ENCODE measurements at regions not wholly inside any gene's neighbourhood (a gene's known extent, or its start where the extent isn't known, plus 50 kb on each side); places are given as distances from the start of the nearest gene placed in this dataset.

DNA sequence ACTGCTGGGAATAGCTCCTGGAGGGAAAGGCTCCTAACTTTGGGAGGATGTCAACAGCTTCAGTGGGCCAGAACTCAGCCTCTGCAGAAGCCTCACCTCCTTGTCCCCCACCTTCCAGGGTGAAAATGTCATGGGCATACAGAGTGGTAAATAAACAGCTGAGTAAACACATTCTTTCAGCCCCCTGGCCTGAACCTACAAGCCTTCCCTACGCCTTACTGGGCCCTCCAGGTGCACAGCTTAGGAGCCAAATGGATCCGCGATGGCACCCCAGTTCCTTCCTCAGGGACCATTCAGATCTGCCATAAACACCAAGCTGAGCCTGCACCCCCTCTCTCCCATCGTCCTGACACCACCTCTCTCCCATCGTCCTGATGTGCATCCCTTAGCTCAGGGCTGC is 126.2 kb upstream of the IGF1R start:
- Histone ChIP-seq H3K79me2 (ENCODE audit: control insufficient read depth, insufficient read depth, low read length) (no peaks in the 10 kb centered on the region), H3K36me3 (ENCODE audit: control insufficient read depth, insufficient read depth, low read length) (no peaks in the 10 kb centered on the region), H4K20me1 (replicated peaks; ENCODE audit: control insufficient read depth, insufficient read depth, low read length) (no peaks in the 10 kb centered on the region), H2AFZ (ENCODE audit: low read depth, low read length) (no peak overlapping the region), H3K4me3 (no peak overlapping the region), H3K27me3 (ENCODE audit: control insufficient read depth in 2 of 2, insufficient read depth in 2 of 2, low read length in 2 of 2) (peaks cover 6% of the 10 kb centered on the region in 2 experiments; a peak in 3 of 5 replicates), H3K27ac (ENCODE audit: extremely low read depth, low read depth, low read length) (no peak overlapping the region), H3K4me2 (ENCODE audit: insufficient read depth, low read length) (no peak overlapping the region), H3K9me3 (replicated peaks; ENCODE audit: control insufficient read depth, insufficient read depth, low read depth, low read length) (no peaks in the 10 kb centered on the region), H3K4me1 (replicated peaks in 1 of 2; ENCODE audit: control insufficient read depth in 2 of 2, insufficient read depth in 2 of 2, low read length in 2 of 2) (no peaks in the 10 kb centered on the region), H3K9me1 (ENCODE audit: control insufficient read depth, insufficient read depth, low read length) (no peaks in the 10 kb centered on the region), H3K9ac (ENCODE audit: insufficient read depth in 1 of 2, low read depth in 2 of 2, low read length in 2 of 2) (no peak overlapping the region)
- TF ChIP-seq ZNF639 (CRISPR knock-in tag; conservative IDR thresholded peaks at IDR 0.05 in 1 of 2, IDR thresholded peaks at IDR 0.05 in 1 of 2), result no peak
- TF ChIP-seq ZNF316 (IDR thresholded peaks at IDR 0.05), result 0 out of 2 replicates have a peak, but pooled peaks have one; percentile 28
- no peak for ATAC-seq
- no peak for DNase-seq (ENCODE audit: extremely low read depth in 1 of 4, low spot score in 3 of 4)
- no peak for FAIRE-seq
- in situ Hi-C loops (cut with MboI), result no loop called here
- ChIA-PET POLR2A (no interaction called here), CTCF (ENCODE audit: low intra/inter-chr PET ratio) (interaction anchor here (0.6 kb wide), 1 partner anchor 451 kb away, joined by 3 read pairs; no protein-coding TSS in a partner anchor)
- 0% methylated on average over 5 of the region's 5 CpGs for WGBS (ENCODE audit: insufficient coverage, low coverage, missing lambda C conversion rate)
- BruUV-seq (replicated peaks), result no TSS peak
- intact Hi-C loops (cut with micrococcal nuclease), result no loop called here

DNA sequence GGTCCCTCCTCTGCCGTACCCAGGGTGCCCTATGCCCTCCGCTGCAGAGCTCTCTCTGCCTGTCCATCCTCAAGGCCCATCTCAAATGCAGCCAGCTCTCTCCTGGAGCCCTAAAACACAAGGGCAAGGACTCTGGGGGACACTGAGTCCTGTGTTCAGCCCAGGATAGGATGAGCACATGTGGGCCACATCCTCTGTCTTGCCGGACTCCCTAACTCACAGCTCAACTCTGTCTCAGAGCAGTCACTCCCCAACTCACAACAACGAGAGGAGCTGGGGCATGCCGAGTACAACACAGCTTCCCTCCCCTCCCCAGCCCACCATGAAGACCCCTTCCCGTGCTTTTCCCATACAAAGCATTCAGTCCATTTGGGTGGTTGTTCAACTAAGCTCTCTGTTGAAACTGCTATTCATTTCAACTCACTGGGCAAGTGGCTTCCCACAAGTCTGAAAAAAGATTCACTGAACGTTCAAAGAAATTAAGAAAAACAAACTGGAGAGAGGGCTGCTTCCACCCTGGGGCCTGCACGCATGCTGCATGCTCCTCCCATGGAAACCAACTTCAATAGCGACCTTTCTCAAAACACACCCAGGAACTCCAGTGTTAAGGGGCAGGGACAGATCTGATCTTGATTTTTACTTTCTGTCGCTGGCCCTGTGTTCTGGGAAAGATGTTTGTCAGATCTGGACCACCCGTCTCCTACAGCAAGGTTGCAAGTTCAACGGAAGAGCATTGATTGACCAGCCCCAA is 124.3 kb upstream of the IGF1R start:
- Histone ChIP-seq H3K79me2 (ENCODE audit: control insufficient read depth, insufficient read depth, low read length) (no peaks in the 10 kb centered on the region), H3K27me3 (ENCODE audit: control insufficient read depth in 2 of 2, insufficient read depth in 2 of 2, low read length in 2 of 2) (peaks cover 7 to 12% of the 10 kb centered on the region in 2 experiments; a peak in 4 of 5 replicates), H3K36me3 (ENCODE audit: control insufficient read depth, insufficient read depth, low read length) (no peaks in the 10 kb centered on the region), H4K20me1 (replicated peaks; ENCODE audit: control insufficient read depth, insufficient read depth, low read length) (no peaks in the 10 kb centered on the region), H3K9ac (ENCODE audit: insufficient read depth in 1 of 2, low read depth in 2 of 2, low read length in 2 of 2) (no peak overlapping the region; a peak in 1 of 4 replicates), H3K4me1 (replicated peaks in 1 of 2; ENCODE audit: control insufficient read depth in 2 of 2, insufficient read depth in 2 of 2, low read length in 2 of 2) (no peaks in the 10 kb centered on the region), H3K4me2 (ENCODE audit: insufficient read depth, low read length) (no peak overlapping the region), H3K4me3 (no peak overlapping the region), H3K27ac (ENCODE audit: extremely low read depth, low read depth, low read length) (no peak overlapping the region), H3K9me3 (replicated peaks; ENCODE audit: control insufficient read depth, insufficient read depth, low read depth, low read length) (no peaks in the 10 kb centered on the region), H2AFZ (ENCODE audit: low read depth, low read length) (no peak overlapping the region), H3K9me1 (ENCODE audit: control insufficient read depth, insufficient read depth, low read length) (no peaks in the 10 kb centered on the region)
- intact Hi-C loops (cut with micrococcal nuclease) (no loop called here), in situ Hi-C loops (cut with MboI) (no loop called here)
- ATAC-seq (no peak), DNase-seq (ENCODE audit: extremely low read depth in 1 of 4, low spot score in 3 of 4) (no peak), FAIRE-seq (no peak)
- no TSS peak for BruUV-seq (replicated peaks)
- TF ChIP-seq TAF9B (IDR thresholded peaks at IDR 0.05; ENCODE audit: partially characterized antibody), result no peak
- no peak for TF ChIP-seq ZNF584 (CRISPR knock-in tag; IDR thresholded peaks at IDR 0.05; ENCODE audit: low read depth)
- TF ChIP-seq HEY1 (CRISPR knock-in tag; IDR thresholded peaks at IDR 0.05; ENCODE audit: borderline replicate concordance), result no peak
- TF ChIP-seq HDAC3 (IDR thresholded peaks at IDR 0.05; ENCODE audit: borderline replicate concordance, partially characterized antibody), result no peak
- no peak for TF ChIP-seq CBX5 (IDR thresholded peaks at IDR 0.05; ENCODE audit: borderline replicate concordance, low read depth)
- 2% methylated on average over 12 of the region's 12 CpGs for WGBS (ENCODE audit: insufficient coverage, low coverage, missing lambda C conversion rate)
- ChIA-PET POLR2A (no interaction called here), CTCF (ENCODE audit: low intra/inter-chr PET ratio) (no interaction called here)
